AG04449 (cell line): ENCODE measurements at regions not wholly inside any gene's neighbourhood (a gene's known extent, or its start where the extent isn't known, plus 50 kb on each side); places are given as distances from the start of the nearest gene placed in this dataset.

ENCODE experiments used
- CTCF ChIA-PET: fragments of 350-600 bp; formaldehyde crosslinking; extraction: SDS; loops from one replicate; lab custom pipeline; 2021; ENCODE audit warnings: antibody characterized with exemption; lab: Yijun Ruan, JAX
- POLR2A ChIA-PET: fragments of 400-600, 350-600 bp; formaldehyde crosslinking; extraction: SDS; loops from one replicate; lab custom pipeline; 2020; ENCODE audit warnings: antibody characterized with exemption, inconsistent platforms; lab: Yijun Ruan, JAX
- DNase-seq: peaks from one replicate; pipeline ENCODE4 v3.0.0-alpha.2; 2010; ENCODE audit warnings: low read depth, low spot score
- H3K4me3 ChIP-seq: 2 replicates; pipeline ENCODE4 v1.5.1; 2011; ENCODE audit warnings: low read depth, mild to moderate bottlenecking, control low read depth, low read length
- CTCF ChIP-seq: IDR thresholded peaks from one replicate; pipeline ENCODE4 v1.5.1; 2011; ENCODE audit warnings: mild to moderate bottlenecking, moderate library complexity, low read length, control low read depth, inconsistent platforms; ENCODE audit not compliant: insufficient read depth; ENCODE audit errors: missing control alignments

GRCh38 chr10:123446449-123447156 lies 219.6 kb upstream of the GPR26 start:
- ChIA-PET POLR2A (no interaction called here), CTCF (interaction anchor here (1.5 kb wide), 1 partner anchor 17 kb away, joined by 3 read pairs; no protein-coding TSS in a partner anchor)
- DNase-seq = no peak
- no peak for TF ChIP-seq CTCF
- no peak overlapping the region for H3K4me3 ChIP-seq

GRCh38 chr10:123449234-123449962 lies 216.8 kb upstream of the GPR26 start:
- no peak overlapping the region for H3K4me3 ChIP-seq
- no peak for TF ChIP-seq CTCF
- ChIA-PET POLR2A (no interaction called here), CTCF (no interaction called here)
- no peak for DNase-seq

GRCh38 chr10:123450956-123451605 lies 215.1 kb upstream of the GPR26 start:
- TF ChIP-seq CTCF = no peak
- no peak overlapping the region for H3K4me3 ChIP-seq
- DNase-seq = no peak
- ChIA-PET POLR2A (no interaction called here), CTCF (no interaction called here)

- POLR2A ChIA-PET = no interaction called here
- CTCF ChIA-PET = no interaction called here
- TF ChIP-seq CTCF = no peak
- no peak for DNase-seq
- no peak overlapping the region for H3K4me3 ChIP-seq
Observed at GRCh38 chr10:123451618-123452245, 214.4 kb upstream of the GPR26 start.

DNA sequence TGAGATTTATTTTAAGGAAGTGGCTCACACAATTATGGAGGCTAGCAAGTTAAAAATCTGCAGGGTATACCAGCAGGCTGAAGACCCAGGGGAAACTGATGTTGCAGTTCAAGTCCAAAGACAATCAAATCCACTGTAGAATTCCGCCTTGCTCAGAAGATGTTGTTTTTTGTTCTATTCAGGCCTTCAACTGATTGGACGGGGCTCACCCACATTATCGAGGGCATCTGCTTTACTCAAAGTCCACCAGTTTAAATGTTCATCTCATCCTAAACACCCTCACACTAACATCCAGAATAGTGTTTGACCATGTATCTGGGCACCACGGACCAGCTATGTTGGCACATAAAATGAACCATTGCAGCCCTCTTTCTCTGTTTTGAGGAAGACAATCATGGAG lies 211.2 kb upstream of the GPR26 start:
- no peak for DNase-seq
- ChIA-PET CTCF (no interaction called here), POLR2A (no interaction called here)
- no peak for TF ChIP-seq CTCF
- no peak overlapping the region for H3K4me3 ChIP-seq

GRCh38 chr10:123455861-123456260 lies 210.3 kb upstream of the GPR26 start:
- DNase-seq = no peak
- CTCF ChIA-PET = no interaction called here
- TF ChIP-seq CTCF = no peak
- POLR2A ChIA-PET = no interaction called here
- no peak overlapping the region for H3K4me3 ChIP-seq
